HepG2 (cell line): ENCODE measurements at regions not wholly inside any gene's neighbourhood (a gene's known extent, or its start where the extent isn't known, plus 50 kb on each side); places are given as distances from the start of the nearest gene placed in this dataset.

ENCODE experiments used
- AHDC1 ChIP-seq: sonication (generic); formaldehyde crosslinking; IDR thresholded peaks from 2 replicates; pipeline ENCODE4 v1.5.1; 2020; ENCODE audit warnings: mild to moderate bottlenecking, missing genetic modification reagents, borderline replicate concordance
- ARID3A ChIP-seq: IDR thresholded peaks from 2 replicates; pipeline ENCODE4 v1.6.1; 2012; ENCODE audit warnings: low read depth, low read length, improper control_type of control experiment
- EP300 ChIP-seq, 3 experiments: sonication (generic) in 1 of 3; formaldehyde crosslinking in 1 of 3; IDR thresholded peaks; 2 replicates each; pipeline versions ENCODE4 v1.5.1 to v1.6.1; 2011 to 2020; ENCODE audit warnings: low read depth in 2 of 3, low read length in 2 of 3, borderline replicate concordance in 1 of 3, improper control_type of control experiment in 1 of 3, mild to moderate bottlenecking in 1 of 3, missing genetic modification reagents in 1 of 3, moderate library complexity in 1 of 3
- FOXK2 ChIP-seq: fragments of 450-650 bp; IDR thresholded peaks from 2 replicates; pipeline ENCODE4 v1.6.1; 2016
- FOXM1 ChIP-seq: sonication (generic); formaldehyde crosslinking; IDR thresholded peaks from 2 replicates; pipeline ENCODE4 v1.5.0; 2020; ENCODE audit warnings: missing genetic modification reagents
- HMG20A ChIP-seq: IDR thresholded peaks from 2 replicates; pipeline ENCODE4 v1.6.1; 2016; ENCODE audit warnings: borderline replicate concordance
- KDM6A ChIP-seq: IDR thresholded peaks from 2 replicates; pipeline ENCODE4 v1.6.1; 2016; ENCODE audit warnings: low read depth
- MAFK ChIP-seq, 2 experiments: IDR thresholded peaks in 1 of 2; conservative IDR thresholded peaks in 1 of 2; 2 replicates each; pipeline ENCODE4 v1.6.1; 2011; ENCODE audit warnings: improper control_type of control experiment in 2 of 2, low read length in 2 of 2
- MAX ChIP-seq: IDR thresholded peaks from 2 replicates; pipeline ENCODE4 v1.6.1; 2012; ENCODE audit warnings: inconsistent platforms
- MEF2D ChIP-seq: sonication (generic); formaldehyde crosslinking; IDR thresholded peaks from 2 replicates; pipeline ENCODE4 v1.5.1; 2020; ENCODE audit warnings: mild to moderate bottlenecking, missing genetic modification reagents
- MLX ChIP-seq: IDR thresholded peaks from 2 replicates; pipeline ENCODE4 v1.6.1; 2016
- MXI1 ChIP-seq: IDR thresholded peaks from 3 replicates; pipeline ENCODE4 v1.6.1; 2012; ENCODE audit warnings: low read depth, low read length, inconsistent platforms, borderline replicate concordance
- PAX8 ChIP-seq: sonication (generic); formaldehyde crosslinking; IDR thresholded peaks from 2 replicates; pipeline ENCODE4 v1.8.0; 2022; ENCODE audit warnings: mild to moderate bottlenecking, missing genetic modification reagents, borderline replicate concordance
- PCBP2 ChIP-seq: fragments of 200-400 bp; formaldehyde crosslinking; optimal IDR thresholded peaks from 2 replicates; pipeline ENCODE3; 2018; ENCODE audit warnings: low read length, low read depth; ENCODE audit not compliant: poor library complexity, severe bottlenecking
- PLRG1 ChIP-seq: fragments of 450-650 bp; conservative IDR thresholded peaks from 2 replicates; pipeline ENCODE4 v1.6.1; 2016
- RXRA ChIP-seq: sonication (generic); formaldehyde crosslinking; IDR thresholded peaks from 2 replicates; pipeline ENCODE4 v1.5.1; 2020; ENCODE audit warnings: missing genetic modification reagents
- SMAD3 ChIP-seq: sonication (generic); formaldehyde crosslinking; IDR thresholded peaks from 2 replicates; pipeline ENCODE4 v1.4.0; 2020; ENCODE audit warnings: missing genetic modification reagents
- SMC3 ChIP-seq: IDR thresholded peaks from 2 replicates; pipeline ENCODE4 v1.6.1; 2011; ENCODE audit warnings: low read length, improper control_type of control experiment
- SOX5 ChIP-seq: IDR thresholded peaks from 2 replicates; pipeline ENCODE4 v1.6.1; 2016; ENCODE audit warnings: borderline replicate concordance
- SOX6 ChIP-seq, 2 experiments: fragments of 450-650 bp in 1 of 2; sonication (generic) in 1 of 2; formaldehyde crosslinking in 1 of 2; IDR thresholded peaks; 2 replicates each; pipeline versions ENCODE4 v1.4.0 to v1.6.1; 2017 to 2020; ENCODE audit warnings: antibody characterized with exemption in 1 of 2, mild to moderate bottlenecking in 1 of 2, missing genetic modification reagents in 1 of 2
- SP5 ChIP-seq: IDR thresholded peaks from 2 replicates; pipeline ENCODE4 v1.6.1; 2016; ENCODE audit warnings: low read depth, borderline replicate concordance
- TCF7 ChIP-seq: sonication (generic); IDR thresholded peaks from 2 replicates; pipeline ENCODE4 v1.6.1; 2016; ENCODE audit warnings: antibody characterized with exemption, low read depth
- THAP11 ChIP-seq: IDR thresholded peaks from 2 replicates; pipeline ENCODE4 v1.6.1; 2016; ENCODE audit warnings: missing biosample characterization, missing genetic modification reagents
- ZBTB38 ChIP-seq: sonication (generic); formaldehyde crosslinking; IDR thresholded peaks from 2 replicates; pipeline ENCODE4 v1.5.1; 2020; ENCODE audit warnings: mild to moderate bottlenecking, missing genetic modification reagents
- ZNF674 ChIP-seq: sonication (generic); formaldehyde crosslinking; IDR thresholded peaks from 2 replicates; pipeline ENCODE4 v1.5.0; 2020; ENCODE audit warnings: low read depth, mild to moderate bottlenecking, missing genetic modification reagents

GRCh38 chrX:53882331-53882730 lies 161.9 kb downstream of the PHF8 start (continued):
- TF ChIP-seq MAFK (conservative IDR thresholded peaks at IDR 0.05 in 1 of 2, IDR thresholded peaks at IDR 0.05 in 1 of 2; ENCODE audit: low read length in 2 of 2) (no peak), SMAD3 (CRISPR knock-in tag) (0 out of 2 replicates have a peak, but pooled peaks have one; percentile 40), PLRG1 (no peak), FOXK2 (peak; percentile 22; the same call in 1 of the 2 replicates), THAP11 (CRISPR knock-in tag) (0 out of 2 replicates have a peak, but pooled peaks have one; percentile 23), HMG20A (CRISPR knock-in tag) (peak; percentile 69; the same call in 1 of the 2 replicates), MLX (peak; percentile 56; the same call in 1 of the 2 replicates), RXRA (CRISPR knock-in tag) (peak; percentile 44; the same call in 1 of the 2 replicates), MXI1 (peak; percentile 51; the same call in 1 of the 3 replicates), KDM6A (CRISPR knock-in tag) (no peak), SMC3 (peak; percentile 7; the same call in 1 of the 2 replicates), SP5 (CRISPR knock-in tag) (peak; percentile 63), TCF7 (0 out of 2 replicates have a peak, but pooled peaks have one; percentile 24), AHDC1 (CRISPR knock-in tag) (peak; percentile 45; the same call in 1 of the 2 replicates), ARID3A (peak; percentile 46; the same call in 1 of the 2 replicates), MAX (peak; percentile 53), MEF2D (CRISPR knock-in tag) (no peak), PCBP2 (no peak), ZBTB38 (no peak), PAX8 (CRISPR knock-in tag) (no peak), SOX5 (CRISPR knock-in tag) (peak; percentile 77; the same call in 1 of the 2 replicates), EP300 (IDR thresholded peaks at IDR 0.05; ENCODE audit: low read depth in 2 of 2, low read length in 2 of 2) (peak; percentile 33 to 51; a peak in 1 of 4 replicates), EP300 (CRISPR knock-in tag; IDR thresholded peaks at IDR 0.05; ENCODE audit: borderline replicate concordance) (no peak), ZNF674 (CRISPR knock-in tag) (no peak), FOXM1 (CRISPR knock-in tag) (no peak), SOX6 (IDR thresholded peaks at IDR 0.05) (no peak), SOX6 (CRISPR knock-in tag; IDR thresholded peaks at IDR 0.05) (peak; percentile 72)
